PC-9 (cell line): ENCODE measurements at regions not wholly inside any gene's neighbourhood (a gene's known extent, or its start where the extent isn't known, plus 50 kb on each side); places are given as distances from the start of the nearest gene placed in this dataset.
"Not testable (repeated sequence)": the region's sequence is repeated elsewhere in the genome, so short reads cannot be mapped to it uniquely, and the experiment has no call there.

Experiments
- BruUV-seq: library from RNA; stranded (reverse); fragments of 400-500 nt; replicated peaks from 2 replicates; lab custom pipeline; 2021; lab: Mats Ljungman, UMichigan
- CTCF ChIA-PET: fragments of 300-600 bp; sonication (Branson Sonifier 250); formaldehyde crosslinking; loops from one replicate; lab custom pipeline; 2022; ENCODE audit warnings: antibody characterized with exemption; lab: Charles Lee
- POLR2A ChIA-PET: fragments of 300-600 bp; sonication (Branson Sonifier 250); formaldehyde crosslinking; loops from one replicate; lab custom pipeline; 2022; ENCODE audit warnings: antibody characterized with exemption; ENCODE audit not compliant: unreplicated experiment; lab: Charles Lee
- DNase-seq, 2 experiments: peaks; one replicate each; pipeline versions ENCODE4 v3.0.0 to v3.0.0-alpha.2; 2015 to 2022; ENCODE audit warnings: mixed read lengths in 1 of 2
- H2AFZ ChIP-seq: fragments of 200-600 bp; sonication (generic); 2 replicates; pipeline ENCODE4 v1.8.1; 2017; ENCODE audit warnings: antibody characterized with exemption
- H3F3A ChIP-seq: fragments of 200-600 bp; sonication (generic); 2 replicates; pipeline ENCODE4 v1.8.1; 2017; ENCODE audit warnings: antibody characterized with exemption, mild to moderate bottlenecking, low read depth; ENCODE audit not compliant: insufficient read depth
- H3K27ac ChIP-seq: fragments of 200-600 bp; sonication (generic); 2 replicates; pipeline ENCODE4 v1.6.1; 2016; ENCODE audit warnings: mixed run types
- H3K27me3 ChIP-seq: fragments of 200-600 bp; sonication (generic); 2 replicates; pipeline ENCODE4 v1.6.1; 2016; ENCODE audit warnings: low read depth, mixed run types; ENCODE audit not compliant: insufficient read depth
- H3K36me3 ChIP-seq: fragments of 200-600 bp; sonication (generic); 2 replicates; pipeline ENCODE4 v1.6.1; 2016; ENCODE audit warnings: low read depth, mixed run types
- H3K4me1 ChIP-seq: fragments of 200-600 bp; sonication (generic); replicated peaks from 2 replicates; pipeline ENCODE4 v1.6.1; 2016; ENCODE audit warnings: mixed run types; ENCODE audit not compliant: insufficient read depth
- H3K4me2 ChIP-seq: fragments of 200-600 bp; sonication (generic); 2 replicates; pipeline ENCODE4 v1.6.1; 2017; ENCODE audit warnings: mixed run types
- H3K4me3 ChIP-seq: fragments of 200-600 bp; sonication (generic); 2 replicates; pipeline ENCODE4 v1.6.1; 2016; ENCODE audit warnings: mixed run types
- H3K79me2 ChIP-seq: fragments of 200-600 bp; sonication (generic); 2 replicates; pipeline ENCODE4 v1.6.1; 2017; ENCODE audit warnings: low read depth, mixed run types
- H3K9me2 ChIP-seq: fragments of 200-600 bp; sonication (generic); 2 replicates; pipeline ENCODE4 v1.8.1; 2017; ENCODE audit warnings: mild to moderate bottlenecking; ENCODE audit not compliant: insufficient read depth
- H3K9me3 ChIP-seq: fragments of 200-600 bp; sonication (generic); 2 replicates; pipeline ENCODE4 v1.8.1; 2016; ENCODE audit warnings: low read depth; ENCODE audit not compliant: insufficient read depth
- H4K20me1 ChIP-seq: fragments of 200-600 bp; sonication (generic); 2 replicates; pipeline ENCODE4 v1.8.1; 2017; ENCODE audit not compliant: insufficient read depth
- CTCF ChIP-seq: fragments of 200-600 bp; sonication (generic); conservative IDR thresholded peaks from 2 replicates; pipeline ENCODE4 v1.6.1; 2017; ENCODE audit warnings: mixed run types, antibody characterized with exemption, mild to moderate bottlenecking, moderate library complexity
- EZH2 ChIP-seq: fragments of 200-600 bp; sonication (generic); IDR thresholded peaks from 2 replicates; pipeline ENCODE4 v1.8.0; 2017; ENCODE audit warnings: antibody characterized with exemption, low read depth
- intact Hi-C: fragments of 100-400 bp; cut with micrococcal nuclease; formaldehyde crosslinking; loops from one replicate; pipeline ENCODE4 v1.10.0; 2022; ENCODE audit not compliant: unreplicated experiment

GRCh38 chr18:977732-978131 lies 73.1 kb downstream of the ADCYAP1 start:
- H3F3A ChIP-seq, H3K9me2 ChIP-seq, H3K79me2 ChIP-seq, CTCF ChIA-PET, intact Hi-C loops, DNase-seq, H3K27me3 ChIP-seq, BruUV-seq, H4K20me1 ChIP-seq, H3K27ac ChIP-seq, POLR2A ChIA-PET, H3K4me1 ChIP-seq, H2AFZ ChIP-seq, H3K36me3 ChIP-seq, H3K9me3 ChIP-seq: not testable (repeated sequence)
- H3K4me3 ChIP-seq = peak overlapping the region; percentile 84; the same call in 1 of the 2 replicates
- H3K4me2 ChIP-seq = peak overlapping the region; percentile 81

- H3K36me3 ChIP-seq = no peaks in the 10 kb centered on the region
- H3K9me2 ChIP-seq = no peaks in the 10 kb centered on the region
- H3K4me3 ChIP-seq = no peak overlapping the region
- intact Hi-C loops = no loop called here
- ChIA-PET CTCF (no interaction called here), POLR2A (no interaction called here)
- H3F3A ChIP-seq = peaks cover 9% of the 10 kb centered on the region; the same call in 1 of the 2 replicates
- H3K9me3 ChIP-seq = peaks cover 6% of the 10 kb centered on the region; the same call in 1 of the 2 replicates
- no peak overlapping the region for H2AFZ ChIP-seq
- H3K4me1 ChIP-seq = no peaks in the 10 kb centered on the region
- BruUV-seq = no TSS peak
- DNase-seq = no peak
- H3K79me2 ChIP-seq = peaks cover 7% of the 10 kb centered on the region; the same call in 1 of the 2 replicates
- no peak overlapping the region for H3K27ac ChIP-seq
- no peak for TF ChIP-seq EZH2
- no peak for TF ChIP-seq CTCF
- H3K27me3 ChIP-seq = no peaks in the 10 kb centered on the region
- H3K4me2 ChIP-seq = no peak overlapping the region
- H4K20me1 ChIP-seq = no peaks in the 10 kb centered on the region
Observed at GRCh38 chr18:980586-980985, 75.9 kb downstream of the ADCYAP1 start.

- Histone ChIP-seq H3K36me3 (no peaks in the 10 kb centered on the region), H3K9me2 (no peaks in the 10 kb centered on the region), H3K79me2 (no peaks in the 10 kb centered on the region), H3K27me3 (no peaks in the 10 kb centered on the region), H3K27ac (no peak overlapping the region), H3K4me1 (peaks cover 10% of the 10 kb centered on the region), H3K4me2 (no peak overlapping the region), H2AFZ (no peak overlapping the region), H3F3A (peaks cover 4% of the 10 kb centered on the region; the same call in 1 of the 2 replicates), H3K4me3 (no peak overlapping the region), H3K9me3 (peaks cover 11% of the 10 kb centered on the region), H4K20me1 (no peaks in the 10 kb centered on the region)
- TF ChIP-seq CTCF = no peak
- TF ChIP-seq EZH2 = no peak
- ChIA-PET CTCF (no interaction called here), POLR2A (no interaction called here)
- DNase-seq = no peak
- intact Hi-C loops = no loop called here
- no TSS peak for BruUV-seq
Observed at GRCh38 chr18:984004-984403, 79.3 kb downstream of the ADCYAP1 start.

GRCh38 chr18:985212-985661 lies 80.6 kb downstream of the ADCYAP1 start:
- no peak overlapping the region for H3K4me2 ChIP-seq
- H3F3A ChIP-seq = peaks cover 4% of the 10 kb centered on the region; the same call in 1 of the 2 replicates
- no peaks in the 10 kb centered on the region for H4K20me1 ChIP-seq
- ChIA-PET POLR2A (no interaction called here), CTCF (no interaction called here)
- no peak overlapping the region for H3K4me3 ChIP-seq
- no peaks in the 10 kb centered on the region for H3K9me2 ChIP-seq
- no peak overlapping the region for H3K27ac ChIP-seq
- TF ChIP-seq EZH2 = no peak
- TF ChIP-seq CTCF = no peak
- H3K27me3 ChIP-seq = no peaks in the 10 kb centered on the region
- H3K36me3 ChIP-seq = no peaks in the 10 kb centered on the region
- no TSS peak for BruUV-seq
- H3K79me2 ChIP-seq = no peaks in the 10 kb centered on the region
- H2AFZ ChIP-seq = no peak overlapping the region
- H3K4me1 ChIP-seq = peaks cover 10% of the 10 kb centered on the region
- intact Hi-C loops = no loop called here
- H3K9me3 ChIP-seq = peaks cover 11% of the 10 kb centered on the region
- DNase-seq = no peak
